Psoas muscle (tissue), 7 donors: ENCODE measurements at regions not wholly inside any gene's neighbourhood (a gene's known extent, or its start where the extent isn't known, plus 50 kb on each side); places are given as distances from the start of the nearest gene placed in this dataset.

Experiments
- ATAC-seq, 4 donors: fragments of 200-7000 bp; cut with Tn5 transposase; one replicate each; pipeline ENCODE4 v1.9.1; 2020; ENCODE audit warnings: moderate library complexity in 3 of 4, mild to moderate bottlenecking in 2 of 4
- DNase-seq, 2 donors: peaks; one replicate each; pipeline ENCODE4 v3.0.0-alpha.2; 2020
- H3K27ac ChIP-seq: fragments of 200-600 bp; one replicate; pipeline ENCODE4 v1.8.0; 2022
- H3K27me3 ChIP-seq, 3 donors: fragments of 200-600 bp in 1 of 3; one replicate each; pipeline versions ENCODE4 v1.6.1 to v1.8.0; 2013 to 2022; ENCODE audit warnings: low read length in 2 of 3, mild to moderate bottlenecking in 2 of 3, moderate library complexity in 1 of 3; ENCODE audit not compliant: insufficient read depth in 3 of 3
- H3K36me3 ChIP-seq, 2 donors: fragments of 200-600 bp in 1 of 2; one replicate each; pipeline versions ENCODE4 v1.6.1 to v1.8.0; 2013 to 2022; ENCODE audit warnings: low read depth in 1 of 2, mild to moderate bottlenecking in 1 of 2, moderate library complexity in 1 of 2; ENCODE audit not compliant: insufficient read depth in 1 of 2
- H3K4me1 ChIP-seq: fragments of 200-600 bp; one replicate; pipeline ENCODE4 v1.8.0; 2022
- H3K4me3 ChIP-seq: fragments of 200-600 bp; one replicate; pipeline ENCODE4 v1.8.0; 2022; ENCODE audit warnings: mild to moderate bottlenecking
- H3K9me3 ChIP-seq: fragments of 200-600 bp; one replicate; pipeline ENCODE4 v1.8.0; 2022
- CTCF ChIP-seq: fragments of 200-600 bp; IDR thresholded peaks from one replicate; pipeline ENCODE4 v1.8.0; 2022; ENCODE audit warnings: antibody characterized with exemption
- WGBS, 3 donors: extraction: QIAGEN DNeasy Blood & Tissue Kit; methylation state at CpG; one replicate each; pipeline versions ENCODE4 v1.1.6 to v1.1.7; 2013; 5-methylcytosine and 5-hydroxymethylcytosine counted together
- intact Hi-C, 2 donors: fragments of 100-400 bp; cut with DNase I; formaldehyde crosslinking; loops; one replicate each; pipeline versions ENCODE4 v1.11.0 to v1.14.2; 2022
- donor health status: healthy with polysubstance abuse.
- donor health status: DM: no; HTN: no; CAD: no; lungs with moderate emphysema.
- donor health status: Bipolar disorder and iron deficiency.
- donor health status: healthy.
- donor health status: DM: yes; HTN: yes; CAD: no.
- donor health status: DM: no; HTN: no; CAD: no.
- donor health status: DM: yes; HTN: yes; CAD: no.

DNA sequence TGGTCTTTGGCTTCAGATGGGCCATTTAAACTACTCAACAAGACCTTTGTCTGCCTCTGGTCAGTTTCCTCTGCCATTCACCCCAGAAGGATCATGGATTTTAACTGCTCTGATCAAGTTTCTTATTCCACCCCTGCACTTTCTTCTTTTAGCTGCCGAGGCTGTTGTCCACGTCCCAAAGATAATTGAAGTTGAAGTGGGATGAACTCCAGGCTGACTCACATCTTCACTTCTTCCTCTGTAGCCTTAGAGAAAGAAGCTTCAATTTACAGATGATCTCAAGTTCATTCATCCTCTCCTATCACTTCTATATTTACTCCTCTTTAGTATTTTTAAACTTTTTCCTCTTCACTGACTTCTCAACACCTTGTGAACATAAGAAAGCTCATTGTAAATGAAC is 651.6 kb downstream of the UTRN start:
- H3K4me3 ChIP-seq, result no peak overlapping the region
- peaks cover 11% of the 10 kb centered on the region for H3K9me3 ChIP-seq
- ATAC-seq (no peak), DNase-seq (no peak)
- TF ChIP-seq CTCF, result no peak
- intact Hi-C loops, result loop anchor here (10.0 kb wide), 1 partner anchor 352 kb away; no protein-coding TSS in a partner anchor
- no peak overlapping the region for H3K27ac ChIP-seq
- H3K27me3 ChIP-seq, result no peaks in the 10 kb centered on the region
- H3K4me1 ChIP-seq, result no peaks in the 10 kb centered on the region
- no peaks in the 10 kb centered on the region for H3K36me3 ChIP-seq
- WGBS, 3 donors, result 27 to 54% (median 40%) methylated on average over 2 of the region's 2 CpGs

DNA sequence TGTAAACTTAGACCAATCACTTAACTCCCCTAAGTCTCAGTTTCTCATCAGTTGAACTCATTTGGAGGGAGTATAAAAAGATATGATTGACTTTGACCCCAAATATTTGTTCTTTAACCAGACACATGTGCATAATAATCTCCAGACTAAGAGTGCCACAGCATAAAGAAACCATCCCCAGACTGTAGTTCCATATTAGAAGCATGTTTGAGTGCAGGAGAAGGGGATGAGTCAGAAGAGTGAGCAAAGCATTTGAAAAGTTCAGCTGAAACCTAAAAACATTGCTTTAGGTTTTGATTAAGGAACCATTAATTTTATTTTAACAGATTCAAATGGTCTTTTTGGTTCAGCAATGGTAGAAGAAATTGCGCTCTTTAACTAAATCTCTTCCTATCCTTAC is 654.8 kb downstream of the UTRN start:
- 98 to 100% (median 100%) methylated on average over 1 of the region's 1 CpG for WGBS, 3 donors
- Histone ChIP-seq H3K27me3 (no peaks in the 10 kb centered on the region), H3K9me3 (no peaks in the 10 kb centered on the region), H3K4me3 (no peak overlapping the region), H3K27ac (no peak overlapping the region), H3K4me1 (no peaks in the 10 kb centered on the region), H3K36me3 (no peaks in the 10 kb centered on the region)
- no peak for DNase-seq
- TF ChIP-seq CTCF, result no peak
- ATAC-seq, result no peak
- intact Hi-C loops, result loop anchor here (10.0 kb wide), 1 partner anchor 355 kb away; no protein-coding TSS in a partner anchor

DNA sequence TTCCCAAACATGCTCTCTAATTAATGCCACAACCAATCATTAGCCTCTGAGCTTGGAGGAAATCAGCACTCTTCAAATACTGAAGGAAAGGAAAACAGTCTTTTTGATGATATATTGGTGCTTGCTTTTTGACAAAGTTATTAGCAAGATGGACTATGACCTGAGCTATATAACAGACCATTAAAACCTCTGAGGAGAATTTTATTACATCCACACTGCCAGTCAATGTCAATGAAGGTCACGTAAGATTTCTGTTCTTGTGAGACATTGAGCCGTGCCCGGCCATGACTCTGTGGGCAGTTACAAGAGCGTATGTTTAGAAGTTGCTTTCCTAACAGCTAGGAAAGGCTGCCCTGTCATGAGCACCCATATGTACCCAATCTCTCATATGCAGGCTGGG is 659.0 kb downstream of the UTRN start:
- DNase-seq (no peak), ATAC-seq (no peak)
- Histone ChIP-seq H3K36me3 (no peaks in the 10 kb centered on the region), H3K4me3 (no peak overlapping the region), H3K9me3 (no peaks in the 10 kb centered on the region), H3K27ac (no peak overlapping the region), H3K27me3 (no peaks in the 10 kb centered on the region), H3K4me1 (no peaks in the 10 kb centered on the region)
- intact Hi-C loops, result no loop called here
- WGBS, 3 donors, result 73 to 75% (median 75%) methylated on average over 4 of the region's 4 CpGs
- no peak for TF ChIP-seq CTCF

DNA sequence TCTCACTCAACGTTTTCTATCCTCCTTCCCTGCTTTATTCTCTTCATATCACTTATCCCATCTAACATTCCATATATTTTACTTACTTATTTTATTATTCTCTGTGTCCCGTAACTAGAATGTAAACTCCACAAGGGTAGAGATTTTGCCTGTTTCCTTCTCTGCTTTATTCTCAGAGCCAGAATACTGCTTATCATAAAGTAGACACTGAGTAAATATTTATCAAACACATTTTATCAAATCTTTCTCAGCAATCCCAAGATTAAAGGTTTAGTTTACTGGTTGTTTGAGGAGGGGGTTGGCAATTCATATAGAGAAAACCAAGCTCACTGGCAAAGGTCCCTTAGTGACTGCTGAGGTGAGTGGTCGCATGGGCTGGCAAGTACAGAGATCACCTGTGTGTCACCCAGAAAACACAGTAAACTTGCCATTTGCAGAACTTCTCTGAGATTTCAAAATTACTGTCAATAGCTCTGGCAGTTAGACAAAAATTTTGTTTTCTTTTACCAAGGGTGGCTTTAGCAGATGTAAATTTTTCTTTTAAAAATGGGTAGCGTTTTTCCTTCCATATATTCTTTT is 662.4 kb downstream of the UTRN start:
- H3K4me1 ChIP-seq, result no peaks in the 10 kb centered on the region
- no peak for DNase-seq
- H3K27ac ChIP-seq, result no peak overlapping the region
- 82 to 85% (median 83%) methylated on average over 4 of the region's 4 CpGs for WGBS, 3 donors
- TF ChIP-seq CTCF, result no peak
- no peaks in the 10 kb centered on the region for H3K27me3 ChIP-seq
- no peak for ATAC-seq
- H3K9me3 ChIP-seq, result no peaks in the 10 kb centered on the region
- no peaks in the 10 kb centered on the region for H3K36me3 ChIP-seq
- no peak overlapping the region for H3K4me3 ChIP-seq
- intact Hi-C loops, result no loop called here
